ENCODE measurements at regions not wholly inside any gene's neighbourhood (a gene's known extent, or its start where the extent isn't known, plus 50 kb on each side); places are given as distances from the start of the nearest gene placed in this dataset.

- no peak for TF ChIP-seq SMAD1 (IDR thresholded peaks at IDR 0.05; ENCODE audit: low read depth, low read length, partially characterized antibody)
- no peak for TF ChIP-seq CBX1 (IDR thresholded peaks at IDR 0.05; ENCODE audit: low read depth)
- no peak for TF ChIP-seq SNAPC5 (CRISPR knock-in tag; IDR thresholded peaks at IDR 0.05)
- TF ChIP-seq NKRF (IDR thresholded peaks at IDR 0.05; ENCODE audit: borderline replicate concordance) = no peak
- TF ChIP-seq PURB (CRISPR knock-in tag; IDR thresholded peaks at IDR 0.05; ENCODE audit: low read depth) = no peak
- no peak for TF ChIP-seq SIN3B (IDR thresholded peaks at IDR 0.05; ENCODE audit: low read depth)
- no peak for TF ChIP-seq FOXP1 (CRISPR knock-in tag; IDR thresholded peaks at IDR 0.05)
- TF ChIP-seq ZNF780A (CRISPR knock-in tag; IDR thresholded peaks at IDR 0.05) = no peak
- no peak for TF ChIP-seq RFX5 (IDR thresholded peaks at IDR 0.05; ENCODE audit: low read depth, low read length)
- TF ChIP-seq SOX6 (IDR thresholded peaks at IDR 0.05) = no peak
- peak; percentile 93 for TF ChIP-seq DEAF1 (CRISPR knock-in tag; IDR thresholded peaks at IDR 0.05)
- TF ChIP-seq THRA (IDR thresholded peaks at IDR 0.05) = no peak
- no peak for TF ChIP-seq PATZ1 (CRISPR knock-in tag; IDR thresholded peaks at IDR 0.05; ENCODE audit: borderline replicate concordance)
These were observed 144.4 kb upstream of the ZNF644 start (continued) for GRCh38 chr1:91166106-91166712.

All from K562 (cell line).